ENCODE measurements at regions not wholly inside any gene's neighbourhood (a gene's known extent, or its start where the extent isn't known, plus 50 kb on each side); places are given as distances from the start of the nearest gene placed in this dataset.

DNA sequence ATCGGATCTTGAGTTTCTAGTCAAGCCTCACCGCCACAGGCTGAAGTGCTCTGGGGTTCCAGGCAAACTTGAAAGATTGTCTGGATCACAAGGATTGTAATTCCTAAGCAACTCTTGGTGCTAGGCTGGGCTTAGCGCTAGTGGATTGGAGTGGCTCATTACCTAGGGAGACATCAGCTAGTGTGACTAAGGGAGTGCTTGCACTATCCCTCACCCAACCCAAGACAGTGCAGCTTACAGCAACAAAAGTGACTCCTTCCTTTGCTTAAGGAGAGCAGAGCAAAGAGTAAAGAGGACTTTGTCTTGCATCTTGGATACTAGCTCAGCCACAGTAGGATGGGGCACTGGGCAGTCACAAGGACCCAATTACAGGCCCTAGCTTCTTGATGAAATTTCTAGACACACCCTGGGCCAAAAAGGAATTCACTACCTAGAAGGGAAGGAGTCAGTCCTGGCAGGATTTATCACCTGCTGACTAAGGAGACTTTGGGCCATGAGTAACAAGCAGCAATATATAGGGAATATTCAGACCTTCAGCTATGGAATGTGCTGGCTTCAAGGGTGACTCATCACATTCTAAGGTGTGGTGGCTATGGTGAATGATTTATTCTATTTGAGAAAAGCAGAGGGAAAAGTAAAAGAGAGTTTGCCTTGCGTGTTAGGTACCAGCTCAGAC, 1212.4 kb downstream of the PCDH18 start:
- Histone ChIP-seq H3K27me3 (no peaks in the 10 kb centered on the region), H3K4me1 (replicated peaks in 1 of 2) (no peaks in the 10 kb centered on the region), H3K4me3 (no peak overlapping the region), H3K27ac (no peak overlapping the region), H3K36me3 (replicated peaks in 1 of 2) (no peaks in the 10 kb centered on the region), H3K9me3 (replicated peaks in 1 of 3) (no peaks in the 10 kb centered on the region)
- no peak for TF ChIP-seq POLR2A (IDR thresholded peaks at IDR 0.05)
- TF ChIP-seq, protein P1, sequence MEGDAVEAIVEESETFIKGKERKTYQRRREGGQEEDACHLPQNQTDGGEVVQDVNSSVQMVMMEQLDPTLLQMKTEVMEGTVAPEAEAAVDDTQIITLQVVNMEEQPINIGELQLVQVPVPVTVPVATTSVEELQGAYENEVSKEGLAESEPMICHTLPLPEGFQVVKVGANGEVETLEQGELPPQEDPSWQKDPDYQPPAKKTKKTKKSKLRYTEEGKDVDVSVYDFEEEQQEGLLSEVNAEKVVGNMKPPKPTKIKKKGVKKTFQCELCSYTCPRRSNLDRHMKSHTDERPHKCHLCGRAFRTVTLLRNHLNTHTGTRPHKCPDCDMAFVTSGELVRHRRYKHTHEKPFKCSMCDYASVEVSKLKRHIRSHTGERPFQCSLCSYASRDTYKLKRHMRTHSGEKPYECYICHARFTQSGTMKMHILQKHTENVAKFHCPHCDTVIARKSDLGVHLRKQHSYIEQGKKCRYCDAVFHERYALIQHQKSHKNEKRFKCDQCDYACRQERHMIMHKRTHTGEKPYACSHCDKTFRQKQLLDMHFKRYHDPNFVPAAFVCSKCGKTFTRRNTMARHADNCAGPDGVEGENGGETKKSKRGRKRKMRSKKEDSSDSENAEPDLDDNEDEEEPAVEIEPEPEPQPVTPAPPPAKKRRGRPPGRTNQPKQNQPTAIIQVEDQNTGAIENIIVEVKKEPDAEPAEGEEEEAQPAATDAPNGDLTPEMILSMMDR (IDR thresholded peaks at IDR 0.05), result no peak
- intact Hi-C loops (cut with DNase I), result no loop called here
- 87 to 94% (median 91%) methylated on average over 4 of the region's 4 CpGs for WGBS, 4 donors
- DNase-seq, result no peak

DNA sequence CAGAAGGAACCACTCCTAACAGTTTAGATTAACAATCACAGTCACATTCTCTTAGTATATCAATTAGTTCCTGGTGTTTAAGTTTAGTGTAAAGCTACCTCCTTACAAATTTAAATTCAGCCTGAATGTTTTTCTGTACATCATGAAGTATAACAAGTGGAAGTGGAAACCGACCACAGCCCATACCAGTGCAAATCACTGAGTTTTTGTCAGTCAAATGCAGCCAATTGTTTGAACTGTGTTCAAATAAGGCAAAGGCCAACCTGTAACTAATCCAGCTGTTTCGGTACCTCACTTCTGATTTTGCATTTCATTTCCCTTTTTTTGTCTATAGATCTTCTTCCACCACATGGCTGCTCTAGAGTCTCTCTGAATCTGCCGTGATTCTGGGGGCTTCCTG, 1215.3 kb downstream of the PCDH18 start:
- TF ChIP-seq POLR2A (IDR thresholded peaks at IDR 0.05), result no peak
- TF ChIP-seq, protein P1 (IDR thresholded peaks at IDR 0.05), result no peak
- H3K27ac ChIP-seq, result no peak overlapping the region
- intact Hi-C loops (cut with DNase I), result no loop called here
- no peaks in the 10 kb centered on the region for H3K4me1 ChIP-seq (replicated peaks in 1 of 2)
- H3K36me3 ChIP-seq (replicated peaks in 1 of 2), result no peaks in the 10 kb centered on the region
- no peaks in the 10 kb centered on the region for H3K9me3 ChIP-seq (replicated peaks in 1 of 3)
- DNase-seq, result no peak
- 76 to 84% (median 81%) methylated on average over 3 of the region's 3 CpGs for WGBS, 4 donors
- no peak overlapping the region for H3K4me3 ChIP-seq
- no peaks in the 10 kb centered on the region for H3K27me3 ChIP-seq

DNA sequence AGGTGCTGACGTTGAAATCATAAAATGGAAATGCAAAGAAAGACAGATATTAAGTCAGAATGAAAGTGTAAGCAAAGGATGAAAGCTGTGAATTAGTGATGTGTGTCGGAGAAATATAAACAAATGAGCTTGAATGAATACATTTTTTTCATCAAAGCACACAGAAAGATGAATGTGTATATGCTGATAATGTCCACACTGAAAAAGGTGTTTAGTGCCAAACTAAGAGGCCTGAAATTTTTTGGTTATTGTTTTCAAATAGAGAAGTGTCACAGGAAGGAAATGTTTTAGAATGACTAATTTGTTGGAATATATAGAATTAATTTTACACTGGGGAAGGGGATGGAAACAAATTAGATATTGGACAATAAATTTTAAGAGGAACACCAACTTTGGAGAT, 1217.6 kb downstream of the PCDH18 start:
- H3K4me1 ChIP-seq (replicated peaks in 1 of 2), result no peaks in the 10 kb centered on the region
- WGBS, 4 donors, result 60 to 68% (median 63%) methylated on average over 2 of the region's 2 CpGs
- H3K27me3 ChIP-seq, result no peaks in the 10 kb centered on the region
- TF ChIP-seq, protein P1 (IDR thresholded peaks at IDR 0.05), result no peak
- TF ChIP-seq POLR2A (IDR thresholded peaks at IDR 0.05), result no peak
- no peak overlapping the region for H3K27ac ChIP-seq
- DNase-seq, result no peak
- intact Hi-C loops (cut with DNase I), result no loop called here
- H3K9me3 ChIP-seq (replicated peaks in 1 of 3), result no peaks in the 10 kb centered on the region
- no peaks in the 10 kb centered on the region for H3K36me3 ChIP-seq (replicated peaks in 1 of 2)
- no peak overlapping the region for H3K4me3 ChIP-seq

DNA sequence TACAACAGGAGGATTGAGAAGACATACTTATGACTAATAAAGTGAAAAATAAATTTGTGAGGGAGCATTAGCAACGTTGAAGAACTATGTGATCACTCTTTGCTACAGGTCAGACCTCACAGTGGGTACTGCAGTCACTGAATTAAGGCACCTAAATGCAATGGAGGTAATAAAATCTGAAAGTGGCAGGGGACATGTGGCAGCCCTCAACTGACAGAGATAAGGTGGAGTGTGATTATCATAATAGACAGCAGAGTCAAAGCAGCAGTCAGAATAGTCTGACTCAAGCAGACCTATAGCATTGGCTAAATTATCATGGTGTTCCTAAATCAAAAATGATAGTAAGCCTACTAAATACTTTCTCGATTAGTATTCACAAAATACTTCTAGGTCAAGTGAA, 1220.5 kb downstream of the PCDH18 start:
- Histone ChIP-seq H3K4me3 (no peak overlapping the region), H3K4me1 (replicated peaks in 1 of 2) (no peaks in the 10 kb centered on the region), H3K27me3 (no peaks in the 10 kb centered on the region), H3K27ac (no peak overlapping the region), H3K36me3 (replicated peaks in 1 of 2) (no peaks in the 10 kb centered on the region), H3K9me3 (replicated peaks in 1 of 3) (no peaks in the 10 kb centered on the region)
- TF ChIP-seq POLR2A (IDR thresholded peaks at IDR 0.05), result no peak
- TF ChIP-seq, protein P1 (IDR thresholded peaks at IDR 0.05), result no peak
- 52 to 60% (median 58%) methylated on average over 2 of the region's 2 CpGs for WGBS, 4 donors
- no peak for DNase-seq
- intact Hi-C loops (cut with DNase I), result no loop called here
